HUES48 (cell line): ENCODE measurements at regions not wholly inside any gene's neighbourhood (a gene's known extent, or its start where the extent isn't known, plus 50 kb on each side); places are given as distances from the start of the nearest gene placed in this dataset.

Experiments used
- H3K27ac ChIP-seq: one replicate; pipeline ENCODE4 v1.7.0; 2013; ENCODE audit warnings: low read depth, low read length, inconsistent platforms
- H3K27me3 ChIP-seq: 2 replicates; pipeline ENCODE4 v1.6.1; 2013; ENCODE audit warnings: mild to moderate bottlenecking, low read length; ENCODE audit not compliant: control insufficient read depth, insufficient read depth
- H3K36me3 ChIP-seq: 2 replicates; pipeline ENCODE4 v1.6.1; 2013; ENCODE audit warnings: low read length; ENCODE audit not compliant: control insufficient read depth, insufficient read depth
- H3K4me1 ChIP-seq: 2 replicates; pipeline ENCODE4 v1.6.1; 2013; ENCODE audit warnings: mild to moderate bottlenecking, low read length; ENCODE audit not compliant: control insufficient read depth, insufficient read depth
- H3K4me3 ChIP-seq: 2 replicates; pipeline ENCODE4 v1.5.1; 2013; ENCODE audit warnings: mild to moderate bottlenecking, low read depth, low read length
- H3K9ac ChIP-seq: 2 replicates; pipeline ENCODE4 v1.6.1; 2013; ENCODE audit warnings: mild to moderate bottlenecking, low read depth, low read length, moderate library complexity
- H3K9me3 ChIP-seq: 2 replicates; pipeline ENCODE4 v1.6.1; 2013; ENCODE audit warnings: low read length; ENCODE audit not compliant: control insufficient read depth, insufficient read depth

DNA sequence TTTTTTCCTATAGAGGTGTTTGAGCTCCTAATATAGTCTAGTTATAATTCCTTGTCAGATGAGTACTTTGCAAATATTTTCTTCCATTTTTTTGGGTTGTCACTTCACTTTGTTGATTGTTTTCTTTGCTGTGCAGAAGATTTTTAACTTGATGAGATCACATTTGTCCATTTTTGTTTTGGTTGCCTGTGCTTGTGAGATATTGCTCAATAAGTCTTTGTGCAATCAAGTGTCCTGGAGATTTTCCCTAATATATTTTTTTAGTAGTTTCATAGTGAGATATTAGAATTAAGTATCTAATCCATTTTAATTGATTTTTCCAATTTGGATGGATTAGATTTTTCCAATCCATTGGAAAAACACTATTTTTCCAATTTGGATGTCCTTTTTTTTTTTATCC lies 1395.5 kb downstream of the PLA2G4A start:
- H3K4me3 ChIP-seq: no peak overlapping the region
- no peaks in the 10 kb centered on the region for H3K27me3 ChIP-seq
- H3K4me1 ChIP-seq: 0 out of 2 replicates have a peak, but pooled peaks cover 4% of the 10 kb centered on the region
- no peak overlapping the region for H3K27ac ChIP-seq
- H3K36me3 ChIP-seq: no peaks in the 10 kb centered on the region
- no peaks in the 10 kb centered on the region for H3K9me3 ChIP-seq
- no peak overlapping the region for H3K9ac ChIP-seq

DNA sequence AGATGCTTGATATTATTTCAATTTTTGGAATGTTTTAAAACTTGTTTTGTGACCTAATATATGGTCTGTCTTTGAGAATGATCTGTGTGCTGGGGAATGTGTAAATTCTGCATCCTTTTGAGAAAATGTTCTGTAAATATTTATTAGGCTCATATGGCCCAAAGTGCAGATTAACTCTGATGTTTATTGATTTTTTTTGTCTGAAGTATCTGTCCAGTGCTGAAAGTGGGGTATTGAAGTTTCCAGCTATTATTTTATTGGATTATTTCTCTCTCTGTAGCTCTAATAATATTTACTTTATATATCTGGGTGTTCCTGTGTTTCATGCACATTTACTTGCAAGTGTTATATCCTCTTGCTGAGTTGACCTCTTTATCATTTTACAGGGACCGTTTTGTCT lies 1397.2 kb downstream of the PLA2G4A start:
- no peaks in the 10 kb centered on the region for H3K27me3 ChIP-seq
- 0 out of 2 replicates have a peak, but pooled peaks cover 4% of the 10 kb centered on the region for H3K4me1 ChIP-seq
- H3K27ac ChIP-seq: no peak overlapping the region
- no peaks in the 10 kb centered on the region for H3K9me3 ChIP-seq
- H3K9ac ChIP-seq: no peak overlapping the region
- H3K4me3 ChIP-seq: no peak overlapping the region
- no peaks in the 10 kb centered on the region for H3K36me3 ChIP-seq

- Histone ChIP-seq H3K4me1 (0 out of 2 replicates have a peak, but pooled peaks cover 4% of the 10 kb centered on the region), H3K27ac (no peak overlapping the region), H3K36me3 (no peaks in the 10 kb centered on the region), H3K9ac (no peak overlapping the region), H3K27me3 (no peaks in the 10 kb centered on the region), H3K9me3 (no peaks in the 10 kb centered on the region), H3K4me3 (no peak overlapping the region)
These were observed 1399.9 kb downstream of the PLA2G4A start for GRCh38 chr1:188228623-188229022.

DNA sequence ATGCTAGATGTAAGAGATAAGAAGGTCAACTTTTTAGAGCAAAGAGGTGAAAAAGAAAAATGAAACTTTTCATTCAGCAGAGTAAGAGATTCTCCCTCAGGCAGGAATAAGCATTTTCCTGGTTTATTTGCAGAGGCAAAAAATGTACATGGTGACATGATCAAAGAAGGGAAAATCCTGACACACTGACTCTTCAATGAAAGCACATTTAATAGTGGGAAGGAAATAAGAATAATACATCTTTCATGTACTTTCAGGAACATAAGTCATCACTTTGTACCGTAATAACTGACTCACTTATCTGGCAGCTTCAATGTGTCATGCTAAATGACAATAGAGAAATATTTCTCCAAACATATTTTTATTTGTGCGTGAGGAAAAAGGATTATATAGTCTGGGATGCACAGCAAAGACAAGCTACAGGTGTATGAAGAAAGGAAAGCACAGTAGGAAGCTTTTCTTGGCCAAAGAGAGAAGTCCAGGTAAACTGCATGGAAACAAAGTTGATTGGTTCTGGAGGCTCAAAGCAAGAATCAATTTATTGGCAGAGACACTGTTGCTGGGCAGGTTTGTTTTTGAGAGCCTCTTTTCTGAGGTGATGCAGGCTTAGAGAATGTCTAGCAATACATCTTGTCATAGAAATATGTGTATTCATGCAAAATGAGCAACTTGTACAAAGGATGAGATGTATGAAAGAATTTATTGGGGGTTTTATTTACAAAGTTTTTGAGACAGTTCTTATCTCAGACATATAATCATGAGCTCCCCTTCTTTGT lies 1409.0 kb downstream of the PLA2G4A start:
- no peak overlapping the region for H3K27ac ChIP-seq
- no peak overlapping the region for H3K9ac ChIP-seq
- H3K36me3 ChIP-seq: no peaks in the 10 kb centered on the region
- H3K4me1 ChIP-seq: peaks cover 6% of the 10 kb centered on the region; the same call in 1 of the 2 replicates
- H3K9me3 ChIP-seq: no peaks in the 10 kb centered on the region
- no peaks in the 10 kb centered on the region for H3K27me3 ChIP-seq
- no peak overlapping the region for H3K4me3 ChIP-seq

- H3K4me1 ChIP-seq: no peaks in the 10 kb centered on the region
- H3K27me3 ChIP-seq: no peaks in the 10 kb centered on the region
- no peaks in the 10 kb centered on the region for H3K36me3 ChIP-seq
- H3K27ac ChIP-seq: no peak overlapping the region
- H3K4me3 ChIP-seq: no peak overlapping the region
- no peaks in the 10 kb centered on the region for H3K9me3 ChIP-seq
- H3K9ac ChIP-seq: no peak overlapping the region
These were observed 1412.1 kb downstream of the PLA2G4A start for GRCh38 chr1:188240772-188241406.

- Histone ChIP-seq H3K27ac (no peak overlapping the region), H3K9ac (no peak overlapping the region), H3K9me3 (no peaks in the 10 kb centered on the region), H3K4me1 (no peaks in the 10 kb centered on the region), H3K4me3 (no peak overlapping the region), H3K27me3 (no peaks in the 10 kb centered on the region), H3K36me3 (no peaks in the 10 kb centered on the region)
These were observed 1412.9 kb downstream of the PLA2G4A start for GRCh38 chr1:188241629-188242028.

DNA sequence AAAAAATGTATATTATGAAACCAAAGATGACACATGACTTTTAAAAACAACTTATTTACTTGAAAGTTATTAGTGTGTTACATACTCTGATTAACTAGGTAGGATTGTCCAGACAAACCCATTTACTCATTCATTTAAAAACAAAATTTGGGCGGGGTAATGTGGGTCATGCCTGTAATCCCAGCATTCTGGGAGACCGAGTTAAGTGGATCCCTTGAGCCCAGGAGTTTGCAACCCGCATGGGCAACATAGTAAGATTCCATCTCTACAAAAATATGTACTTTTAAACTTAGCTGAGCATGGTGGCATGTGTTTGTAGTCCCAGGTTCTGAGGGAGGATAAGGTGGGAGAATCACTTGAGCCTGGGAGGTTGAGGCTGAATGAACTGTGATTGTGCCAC lies 1414.7 kb downstream of the PLA2G4A start:
- Histone ChIP-seq H3K9ac (no peak overlapping the region), H3K4me3 (no peak overlapping the region), H3K4me1 (no peaks in the 10 kb centered on the region), H3K27me3 (no peaks in the 10 kb centered on the region), H3K36me3 (no peaks in the 10 kb centered on the region), H3K9me3 (no peaks in the 10 kb centered on the region), H3K27ac (no peak overlapping the region)

DNA sequence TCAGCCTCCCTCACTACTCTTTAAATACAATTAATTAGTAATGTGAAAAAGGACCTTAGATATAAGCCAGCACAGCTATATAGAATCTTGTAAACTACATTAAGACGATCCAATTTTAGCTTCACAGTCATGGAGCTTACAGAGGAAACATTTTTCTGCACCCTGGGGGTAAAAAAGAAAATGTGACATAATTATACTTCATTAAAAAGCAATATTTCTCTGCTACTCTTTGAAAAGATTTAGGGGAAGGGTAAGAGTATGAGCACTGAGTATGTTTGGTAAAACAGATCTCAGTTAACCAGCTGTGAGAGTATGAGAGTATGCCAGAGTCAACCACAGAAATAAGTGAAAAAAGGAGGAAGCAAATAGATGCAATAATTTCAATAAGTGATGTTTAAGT lies 1415.9 kb downstream of the PLA2G4A start:
- Histone ChIP-seq H3K4me3 (no peak overlapping the region), H3K36me3 (no peaks in the 10 kb centered on the region), H3K27me3 (no peaks in the 10 kb centered on the region), H3K27ac (no peak overlapping the region), H3K4me1 (no peaks in the 10 kb centered on the region), H3K9me3 (no peaks in the 10 kb centered on the region), H3K9ac (no peak overlapping the region)

DNA sequence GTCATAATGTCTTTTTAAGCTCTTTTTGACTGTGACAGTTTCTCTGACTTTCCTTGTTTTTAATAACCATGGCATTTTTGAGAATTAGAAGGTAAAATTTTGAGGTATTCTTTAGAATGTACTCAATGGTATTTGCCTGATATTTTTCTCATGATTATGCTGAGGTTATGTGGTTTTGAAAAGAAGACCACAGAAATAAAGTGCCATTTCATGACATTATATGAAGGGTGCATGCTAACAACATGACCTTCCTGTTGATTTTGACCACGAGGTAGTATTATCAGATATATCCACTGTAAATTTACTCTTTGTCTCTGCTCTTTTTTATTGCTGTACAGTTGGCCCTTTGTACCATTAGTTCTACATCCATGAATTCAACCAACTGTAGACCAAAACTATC lies 1418.5 kb downstream of the PLA2G4A start:
- Histone ChIP-seq H3K4me3 (no peak overlapping the region), H3K27me3 (no peaks in the 10 kb centered on the region), H3K4me1 (no peaks in the 10 kb centered on the region), H3K9me3 (no peaks in the 10 kb centered on the region), H3K9ac (no peak overlapping the region), H3K27ac (no peak overlapping the region), H3K36me3 (no peaks in the 10 kb centered on the region)

DNA sequence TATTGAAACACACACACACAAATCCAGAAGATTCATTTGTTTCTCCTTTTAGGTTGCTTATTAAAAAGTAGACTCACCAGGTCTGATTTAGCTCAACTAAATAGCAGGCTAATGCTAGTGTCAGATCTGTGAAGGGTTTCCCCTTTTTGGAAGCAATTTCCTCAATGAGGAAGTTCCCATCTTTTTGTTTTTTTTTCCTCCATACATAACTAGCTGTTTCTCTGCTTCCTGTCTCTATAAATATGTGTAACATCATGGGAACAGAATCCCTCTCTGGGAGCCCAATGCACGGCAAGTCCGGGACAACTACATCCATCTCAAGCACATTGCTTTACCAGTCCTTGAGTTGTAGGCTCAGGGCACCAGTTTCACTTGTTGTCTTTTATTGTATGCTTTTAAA lies 1421.1 kb downstream of the PLA2G4A start:
- H3K27ac ChIP-seq: no peak overlapping the region
- H3K9ac ChIP-seq: no peak overlapping the region
- no peaks in the 10 kb centered on the region for H3K36me3 ChIP-seq
- H3K9me3 ChIP-seq: no peaks in the 10 kb centered on the region
- no peaks in the 10 kb centered on the region for H3K4me1 ChIP-seq
- H3K27me3 ChIP-seq: no peaks in the 10 kb centered on the region
- H3K4me3 ChIP-seq: no peak overlapping the region

- Histone ChIP-seq H3K36me3 (no peaks in the 10 kb centered on the region), H3K4me1 (no peaks in the 10 kb centered on the region), H3K27me3 (no peaks in the 10 kb centered on the region), H3K9me3 (no peaks in the 10 kb centered on the region), H3K9ac (no peak overlapping the region), H3K27ac (no peak overlapping the region), H3K4me3 (no peak overlapping the region)
These were observed 1422.3 kb downstream of the PLA2G4A start for GRCh38 chr1:188251036-188251435.
